Caco-2 (cell line): ENCODE measurements at regions not wholly inside any gene's neighbourhood (a gene's known extent, or its start where the extent isn't known, plus 50 kb on each side); places are given as distances from the start of the nearest gene placed in this dataset.

Source experiments
- BruUV-seq: library from RNA; stranded (reverse); fragments of 400-500 nt; replicated peaks from 2 replicates; lab custom pipeline; 2021; lab: Mats Ljungman, UMichigan
- CTCF ChIA-PET: fragments of 300-600 bp; sonication (Branson Sonifier 250); formaldehyde crosslinking; loops from one replicate; lab custom pipeline; 2022; ENCODE audit warnings: antibody characterized with exemption; lab: Charles Lee
- POLR2A ChIA-PET: fragments of 300-600 bp; sonication (Branson Sonifier 250); formaldehyde crosslinking; loops from one replicate; lab custom pipeline; 2022; ENCODE audit warnings: antibody characterized with exemption; lab: Charles Lee
- DNase-seq, 2 experiments: peaks; one replicate each; pipeline versions ENCODE4 v3.0.0 to v3.0.0-alpha.2; 2020 to 2022
- H3K27me3 ChIP-seq: replicated peaks from 2 replicates; pipeline ENCODE4 v1.6.0; 2011; ENCODE audit warnings: low read length; ENCODE audit not compliant: control insufficient read depth, insufficient read depth
- H3K36me3 ChIP-seq: 2 replicates; pipeline ENCODE4 v1.5.1; 2011; ENCODE audit warnings: low read length; ENCODE audit not compliant: control insufficient read depth, insufficient read depth
- H3K4me1 ChIP-seq: fragments of 250-450 bp; sonication (Bioruptor Pico); 2 replicates; pipeline ENCODE4 v1.5.1; 2020; ENCODE audit warnings: mild to moderate bottlenecking
- H3K4me3 ChIP-seq: 2 replicates; pipeline ENCODE4 v1.5.1; 2011; ENCODE audit warnings: low read depth, mild to moderate bottlenecking, control low read depth, low read length
- H3K9me3 ChIP-seq: fragments of 250-450 bp; sonication (Bioruptor Pico); 2 replicates; pipeline ENCODE4 v1.5.1; 2020; ENCODE audit warnings: mild to moderate bottlenecking, moderate library complexity
- H3K27ac Mint-ChIP-seq: one replicate; pipeline ENCODE4 v1.8.0; 2022; ENCODE audit warnings: mixed read lengths; ENCODE audit not compliant: unreplicated experiment
- H3K27me3 Mint-ChIP-seq: one replicate; pipeline ENCODE4 v1.8.0; 2022; ENCODE audit warnings: mixed read lengths; ENCODE audit not compliant: insufficient read depth, unreplicated experiment
- H3K36me3 Mint-ChIP-seq: one replicate; pipeline ENCODE4 v1.8.0; 2022; ENCODE audit warnings: mild to moderate bottlenecking, mixed read lengths; ENCODE audit not compliant: insufficient read depth, unreplicated experiment
- H3K4me1 Mint-ChIP-seq: one replicate; pipeline ENCODE4 v1.8.0; 2022; ENCODE audit warnings: low read depth, mixed read lengths; ENCODE audit not compliant: unreplicated experiment
- H3K4me3 Mint-ChIP-seq: one replicate; pipeline ENCODE4 v1.8.0; 2022; ENCODE audit warnings: mild to moderate bottlenecking, moderate library complexity, mixed read lengths; ENCODE audit not compliant: unreplicated experiment
- H3K9me3 Mint-ChIP-seq: one replicate; pipeline ENCODE4 v1.8.0; 2022; ENCODE audit warnings: mixed read lengths; ENCODE audit not compliant: unreplicated experiment
- CTCF ChIP-seq, 2 experiments: fragments of 200-600 bp in 1 of 2; IDR thresholded peaks; 1 replicate in 1 of 2; 2 replicates in 1 of 2; pipeline versions ENCODE4 v1.5.1 to v1.8.0; 2011 to 2022; ENCODE audit warnings: antibody characterized with exemption in 1 of 2, control low read depth in 1 of 2, inconsistent platforms in 1 of 2, low read depth in 1 of 2, low read length in 1 of 2, mild to moderate bottlenecking in 1 of 2, moderate library complexity in 1 of 2; ENCODE audit not compliant: insufficient read depth in 1 of 2, severe bottlenecking in 1 of 2, unreplicated experiment in 1 of 2
- intact Hi-C: fragments of 100-400 bp; cut with micrococcal nuclease; formaldehyde crosslinking; loops from one replicate; pipeline ENCODE4 v1.10.0; 2022; ENCODE audit not compliant: unreplicated experiment

GRCh38 chr16:50442221-50442620 lies 73.4 kb upstream of the BRD7 start:
- H3K4me1 Mint-ChIP-seq: no peaks in the 10 kb centered on the region
- ChIA-PET POLR2A (no interaction called here), CTCF (no interaction called here)
- Histone ChIP-seq H3K4me1 (no peaks in the 10 kb centered on the region), H3K9me3 (peaks cover 24% of the 10 kb centered on the region), H3K36me3 (no peaks in the 10 kb centered on the region), H3K4me3 (no peak overlapping the region), H3K27me3 (no peaks in the 10 kb centered on the region)
- H3K27me3 Mint-ChIP-seq: no peaks in the 10 kb centered on the region
- BruUV-seq: no TSS peak
- intact Hi-C loops: no loop called here
- no peak overlapping the region for H3K4me3 Mint-ChIP-seq
- peaks cover 6% of the 10 kb centered on the region for H3K36me3 Mint-ChIP-seq
- no peak overlapping the region for H3K27ac Mint-ChIP-seq
- peaks cover 44% of the 10 kb centered on the region for H3K9me3 Mint-ChIP-seq
- TF ChIP-seq CTCF (IDR thresholded peaks at IDR 0.05; ENCODE audit: insufficient read depth in 1 of 2, low read depth in 1 of 2, low read length in 1 of 2, severe bottlenecking in 1 of 2, unreplicated experiment in 1 of 2): no peak
- DNase-seq: peak in 1 of 2 experiments; percentile 16

GRCh38 chr16:50441486-50442157 lies 72.8 kb upstream of the BRD7 start:
- intact Hi-C loops: no loop called here
- H3K9me3 Mint-ChIP-seq: peaks cover 44% of the 10 kb centered on the region
- no peak for DNase-seq
- Histone ChIP-seq H3K4me3 (no peak overlapping the region), H3K4me1 (no peaks in the 10 kb centered on the region), H3K9me3 (peaks cover 24% of the 10 kb centered on the region), H3K27me3 (no peaks in the 10 kb centered on the region), H3K36me3 (no peaks in the 10 kb centered on the region)
- no peak overlapping the region for H3K27ac Mint-ChIP-seq
- BruUV-seq: no TSS peak
- no peak overlapping the region for H3K4me3 Mint-ChIP-seq
- peaks cover 6% of the 10 kb centered on the region for H3K36me3 Mint-ChIP-seq
- CTCF ChIA-PET: no interaction called here
- POLR2A ChIA-PET: no interaction called here
- no peaks in the 10 kb centered on the region for H3K4me1 Mint-ChIP-seq
- no peaks in the 10 kb centered on the region for H3K27me3 Mint-ChIP-seq
- TF ChIP-seq CTCF (IDR thresholded peaks at IDR 0.05; ENCODE audit: insufficient read depth in 1 of 2, low read depth in 1 of 2, low read length in 1 of 2, severe bottlenecking in 1 of 2, unreplicated experiment in 1 of 2): no peak

- Mint-ChIP-seq H3K4me3 (no peak overlapping the region), H3K4me1 (peaks cover 4% of the 10 kb centered on the region), H3K27me3 (no peaks in the 10 kb centered on the region), H3K9me3 (peaks cover 44% of the 10 kb centered on the region), H3K36me3 (peaks cover 6% of the 10 kb centered on the region), H3K27ac (no peak overlapping the region)
- intact Hi-C loops: no loop called here
- Histone ChIP-seq H3K36me3 (no peaks in the 10 kb centered on the region), H3K9me3 (peaks cover 24% of the 10 kb centered on the region), H3K4me3 (no peak overlapping the region), H3K4me1 (no peaks in the 10 kb centered on the region), H3K27me3 (no peaks in the 10 kb centered on the region)
- no peak for DNase-seq
- no TSS peak for BruUV-seq
- CTCF ChIA-PET: no interaction called here
- POLR2A ChIA-PET: no interaction called here
- no peak for TF ChIP-seq CTCF (IDR thresholded peaks at IDR 0.05; ENCODE audit: insufficient read depth in 1 of 2, low read depth in 1 of 2, low read length in 1 of 2, severe bottlenecking in 1 of 2, unreplicated experiment in 1 of 2)
These were observed 72.2 kb upstream of the BRD7 start for GRCh38 chr16:50440991-50441390.
